Amygdala (tissue), 56 donors: ENCODE measurements at regions not wholly inside any gene's neighbourhood (a gene's known extent, or its start where the extent isn't known, plus 50 kb on each side); places are given as distances from the start of the nearest gene placed in this dataset.
"Not testable (repeated sequence)": the region's sequence is repeated elsewhere in the genome, so short reads cannot be mapped to it uniquely, and the experiment has no call there.

Experiments
- DNase-seq, 56 donors: peaks; one replicate each; lab custom pipeline; 2025; lab: John Stamatoyannopoulos, UW

- no peak for DNase-seq
These were observed 50.3 kb upstream of the ITGA11 start for GRCh38 chr15:68482246-68482645.

DNA sequence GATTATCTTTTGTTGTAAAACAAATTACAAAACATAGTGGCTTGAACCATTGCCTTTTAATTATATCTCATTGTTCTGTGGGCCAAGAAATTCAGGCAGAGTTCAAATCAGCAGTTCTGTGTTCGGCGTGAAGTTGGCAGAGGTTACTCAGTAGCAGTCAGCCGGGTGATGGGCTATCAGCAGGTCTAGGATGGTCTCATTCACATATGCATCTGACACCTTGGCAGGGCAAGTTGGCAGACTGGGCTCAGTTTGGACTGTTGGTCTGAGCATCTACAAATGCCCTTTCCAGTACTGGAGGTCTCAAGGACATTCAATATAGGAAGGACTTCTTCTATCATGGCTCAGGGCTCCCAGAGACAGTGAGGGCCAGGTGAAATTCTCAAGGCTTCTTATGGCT, 51.2 kb upstream of the ITGA11 start:
- DNase-seq, result no peak

DNA sequence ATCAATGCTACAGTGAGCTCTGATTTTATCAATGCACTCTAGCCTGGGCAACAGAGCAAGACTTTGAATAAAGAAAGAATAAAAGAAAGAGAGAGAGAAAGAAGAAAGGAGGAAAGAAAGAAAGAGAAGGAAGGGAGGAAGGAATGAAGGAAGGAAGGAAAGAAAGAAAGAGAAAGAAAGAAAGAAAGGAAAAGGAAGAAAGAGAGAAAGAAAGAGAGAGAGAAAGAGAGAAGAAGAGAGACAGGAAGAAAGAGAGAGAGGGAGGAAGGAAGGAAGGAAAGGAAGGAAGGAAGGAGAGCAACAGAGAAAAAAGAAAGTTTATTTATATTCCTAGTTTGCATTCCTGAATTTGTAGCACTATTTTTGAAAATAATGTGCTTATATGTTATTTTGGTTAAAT, 52.3 kb upstream of the ITGA11 start:
- DNase-seq, result no peak

- peak in 1 of 56 donors; percentile 14 for DNase-seq
These were observed 52.9 kb upstream of the ITGA11 start for GRCh38 chr15:68484696-68485400.

DNA sequence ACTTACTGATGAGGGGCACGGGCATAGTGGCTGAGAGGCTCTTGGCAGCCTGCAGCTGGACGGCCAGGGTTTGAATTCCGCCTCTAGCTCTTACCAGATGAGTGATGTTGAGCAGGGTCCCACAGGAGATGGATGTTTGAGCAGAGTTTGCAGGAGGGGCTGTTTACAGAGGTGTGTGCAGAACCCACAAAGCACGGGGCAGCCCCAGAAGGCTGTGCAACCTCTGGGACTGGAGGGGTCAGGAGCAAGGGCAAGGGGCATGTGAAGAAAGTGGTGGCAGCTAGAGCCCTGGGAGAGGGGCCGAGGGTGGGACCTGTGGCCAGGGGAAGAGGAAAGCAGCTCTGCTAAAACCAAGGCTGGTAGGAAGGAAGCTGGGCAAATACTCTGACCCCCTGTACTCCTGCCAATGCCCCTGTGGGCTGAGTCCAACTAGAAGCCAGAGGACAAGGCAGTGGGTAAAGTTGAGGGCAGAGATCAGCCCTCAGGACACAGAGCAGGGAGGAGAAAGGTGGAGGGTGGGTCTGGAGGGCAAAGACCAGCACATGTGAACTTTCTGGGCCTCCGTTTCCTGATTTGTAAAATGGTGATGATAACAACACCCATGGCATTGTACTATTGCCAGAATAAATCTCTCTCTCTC, 53.9 kb upstream of the ITGA11 start:
- no peak for DNase-seq

- DNase-seq, result peak in 3 of 56 donors; percentile 9 to 38 (median 12)
These were observed 55.3 kb upstream of the ITGA11 start for GRCh38 chr15:68487087-68487843.

DNA sequence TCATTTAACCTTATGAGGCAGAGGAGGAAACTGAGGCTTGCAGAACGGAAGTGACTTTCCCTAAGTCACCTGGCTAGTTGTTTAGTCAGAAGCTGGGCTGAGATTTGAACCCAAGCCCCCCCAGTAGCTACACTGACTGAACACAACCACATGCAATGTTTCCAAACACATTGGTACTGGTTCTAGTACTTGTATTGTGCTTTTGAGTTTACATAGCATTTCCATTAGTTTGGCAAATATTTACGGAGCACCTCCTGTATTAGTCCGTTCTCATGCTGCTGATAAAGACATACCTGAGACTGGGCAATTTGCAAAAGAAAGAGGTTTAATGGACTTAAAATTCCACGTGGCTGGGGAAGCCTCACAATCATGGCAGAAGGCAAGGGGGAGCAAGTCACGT, 56.3 kb upstream of the ITGA11 start:
- DNase-seq, result no peak

- no peak for DNase-seq
These were observed 57.0 kb upstream of the ITGA11 start for GRCh38 chr15:68488966-68489365.

DNA sequence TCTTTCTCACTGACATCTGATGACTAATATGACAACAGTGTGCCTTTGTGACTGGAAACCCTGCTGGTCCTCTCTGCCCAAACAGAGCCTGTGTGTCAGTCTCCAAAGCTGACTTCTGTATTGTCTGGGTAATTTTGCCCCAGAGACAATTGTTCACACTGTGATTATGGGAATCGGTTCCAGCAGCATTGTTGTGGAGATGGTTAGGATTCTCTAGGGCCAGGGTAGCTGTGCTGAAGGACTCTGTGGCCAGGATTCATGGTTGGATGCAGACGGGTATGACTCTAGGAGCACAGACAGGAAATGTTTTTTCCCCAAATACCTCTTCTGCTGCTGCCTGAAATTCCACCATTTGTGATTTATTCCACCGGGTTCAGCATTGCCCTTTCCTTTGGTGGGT, 57.5 kb upstream of the ITGA11 start:
- DNase-seq, result no peak

- no peak for DNase-seq
These were observed 59.6 kb upstream of the ITGA11 start for GRCh38 chr15:68491415-68492106.

DNA sequence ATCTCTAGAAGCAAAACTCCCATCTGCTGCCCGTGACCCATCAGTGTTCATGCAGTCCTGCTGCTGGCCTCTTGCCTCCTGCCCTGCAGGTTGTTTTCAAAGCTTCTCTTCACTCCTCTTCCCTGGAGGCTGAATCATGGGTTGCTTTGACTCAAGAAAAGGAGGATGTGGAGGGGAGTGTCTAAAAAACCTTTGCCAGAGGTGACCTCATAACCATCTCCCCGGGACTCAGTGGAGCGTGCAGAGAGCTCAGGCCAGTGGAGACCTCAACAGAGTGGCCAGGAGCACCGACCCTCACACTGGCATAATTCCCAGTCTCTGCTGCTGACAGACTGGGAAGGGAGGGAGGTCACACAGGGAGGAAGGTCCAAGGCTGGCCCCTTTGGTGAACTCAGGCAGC, 60.9 kb upstream of the ITGA11 start:
- no peak for DNase-seq

- no peak for DNase-seq
These were observed 61.7 kb upstream of the ITGA11 start for GRCh38 chr15:68493629-68494028.

GRCh38 chr15:68494573-68495110, 62.7 kb upstream of the ITGA11 start:
- no peak for DNase-seq

GRCh38 chr15:68495221-68495950, 63.4 kb upstream of the ITGA11 start:
- DNase-seq, result no peak

- no peak for DNase-seq
These were observed 64.2 kb upstream of the ITGA11 start for GRCh38 chr15:68495981-68496705.

- not testable (repeated sequence) for DNase-seq
These were observed 64.8 kb upstream of the ITGA11 start for GRCh38 chr15:68496751-68497150.

DNA sequence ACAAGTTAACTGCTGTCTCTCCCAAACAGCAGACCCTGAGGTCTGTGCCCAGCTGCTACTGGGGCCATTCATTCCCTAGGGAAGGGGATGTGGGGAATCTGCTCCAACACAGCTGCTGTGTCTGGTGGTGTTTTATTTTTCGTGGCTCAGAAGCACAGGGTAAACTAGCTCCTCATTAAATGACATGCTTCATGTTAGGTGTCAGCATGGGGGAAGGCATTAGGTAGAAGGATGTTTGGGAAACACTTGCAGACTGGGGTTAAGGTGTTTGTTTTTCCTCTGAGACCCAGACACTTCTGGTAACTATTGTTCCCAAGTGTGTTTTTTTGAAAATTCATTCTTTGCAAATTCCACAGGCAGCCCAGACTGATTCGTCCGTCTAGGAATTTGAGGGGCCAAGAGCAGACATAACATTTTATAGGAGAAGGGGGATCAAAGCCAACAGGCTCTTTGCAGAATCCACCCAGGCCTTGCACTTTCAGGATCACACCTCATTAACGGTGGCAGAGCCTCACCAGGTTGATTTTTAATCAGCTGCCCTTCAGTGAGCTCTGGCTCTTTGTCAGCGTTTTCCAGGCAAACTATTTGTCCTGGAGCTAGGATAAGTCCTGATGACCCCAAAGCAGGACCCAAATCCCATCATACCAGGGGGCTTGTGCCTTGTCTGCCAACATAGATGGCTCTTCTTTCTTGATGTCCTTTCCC, 65.4 kb upstream of the ITGA11 start:
- no peak for DNase-seq

DNA sequence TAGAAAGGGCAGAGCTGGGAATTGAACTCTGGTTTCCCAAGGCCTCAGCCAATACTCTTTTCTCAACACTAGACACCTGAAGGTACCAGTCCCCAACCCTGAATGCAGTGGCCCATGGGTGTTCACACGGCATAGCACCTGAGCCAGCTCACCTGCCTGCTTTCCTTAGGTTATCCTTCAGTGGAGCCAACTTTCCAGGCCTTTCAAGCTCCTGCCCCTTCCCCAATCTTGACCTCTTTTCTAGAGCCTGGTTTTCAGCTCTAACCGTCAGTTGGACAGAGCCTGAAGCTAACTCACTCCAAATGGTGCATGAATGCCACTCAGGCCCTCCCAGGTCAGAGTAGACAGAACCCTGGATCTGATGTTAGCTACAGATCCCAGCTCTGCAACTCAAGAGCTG, 66.1 kb upstream of the ITGA11 start:
- DNase-seq, result no peak
